ENCODE measurements at regions not wholly inside any gene's neighbourhood (a gene's known extent, or its start where the extent isn't known, plus 50 kb on each side); places are given as distances from the start of the nearest gene placed in this dataset.
A peak's percentile ranks its signal among the peaks of the same experiment; 100 is the strongest.

DNA sequence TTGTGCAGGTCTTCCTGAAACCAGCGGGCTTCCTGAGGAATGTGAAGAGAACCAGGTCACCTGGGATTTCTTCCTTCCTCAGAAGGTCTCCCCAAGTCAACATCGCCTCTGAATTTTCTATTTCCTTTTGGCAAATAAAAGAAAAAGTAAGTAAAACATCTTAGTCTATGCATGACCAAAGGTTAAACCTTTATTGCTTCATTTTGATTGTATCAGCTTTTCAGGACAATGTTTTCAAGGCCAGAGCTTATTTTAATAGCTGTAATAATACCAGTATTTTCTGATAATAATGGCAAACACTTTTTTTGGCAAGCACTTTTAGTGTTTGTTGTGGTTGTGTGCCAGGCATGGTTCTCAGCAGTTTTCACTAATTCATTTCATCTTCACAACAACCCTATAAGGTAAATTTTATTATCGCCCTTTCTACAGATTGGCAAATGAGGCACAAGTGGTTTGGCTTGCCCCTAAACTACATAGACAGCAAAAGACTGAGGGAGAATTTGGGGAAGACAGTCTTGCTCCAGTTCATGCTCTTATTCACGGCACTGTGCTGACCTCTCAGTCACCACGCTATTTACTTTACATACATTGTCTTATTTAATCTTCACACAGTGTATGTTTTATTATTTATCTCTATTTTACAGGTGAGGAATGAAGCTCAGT, 110.4 kb downstream of the RPL22L1 start:
- H3K4me1 ChIP-seq (ENCODE audit: control insufficient read depth in 1 of 2, insufficient read depth in 2 of 2, low read depth in 1 of 2, low read length in 1 of 2) = peaks cover 5 to 14% of the 10 kb centered on the region in 2 experiments; a peak in 2 of 4 replicates
- H4K20me1 ChIP-seq (ENCODE audit: insufficient read depth) = no peaks in the 10 kb centered on the region
- H3K9me2 ChIP-seq = no peaks in the 10 kb centered on the region
- no peaks in the 10 kb centered on the region for H3K9me3 ChIP-seq
- TF ChIP-seq FOSL2 (IDR thresholded peaks at IDR 0.05; ENCODE audit: borderline replicate concordance, low read depth) (no peak), FOXJ3 (CRISPR knock-in tag; IDR thresholded peaks at IDR 0.05) (no peak), JUND (IDR thresholded peaks at IDR 0.05) (no peak), GABPA (IDR thresholded peaks at IDR 0.05; ENCODE audit: low read depth) (no peak), RXRA (IDR thresholded peaks at IDR 0.05; ENCODE audit: borderline replicate concordance, low read depth) (no peak), EZH2phosphoT487 (IDR thresholded peaks at IDR 0.05; ENCODE audit: borderline replicate concordance, low read depth) (no peak), RCOR1 (IDR thresholded peaks at IDR 0.05; ENCODE audit: low read length) (no peak), TEAD4 (IDR thresholded peaks at IDR 0.05; ENCODE audit: borderline replicate concordance, insufficient read depth) (no peak), ELF1 (IDR thresholded peaks at IDR 0.05) (no peak), SIN3A (IDR thresholded peaks at IDR 0.05; ENCODE audit: borderline replicate concordance, low read depth, low read length) (no peak), NFIC (IDR thresholded peaks at IDR 0.05; ENCODE audit: borderline replicate concordance) (no peak), TCF12 (IDR thresholded peaks at IDR 0.05) (no peak)
- TF ChIP-seq, protein P1, sequence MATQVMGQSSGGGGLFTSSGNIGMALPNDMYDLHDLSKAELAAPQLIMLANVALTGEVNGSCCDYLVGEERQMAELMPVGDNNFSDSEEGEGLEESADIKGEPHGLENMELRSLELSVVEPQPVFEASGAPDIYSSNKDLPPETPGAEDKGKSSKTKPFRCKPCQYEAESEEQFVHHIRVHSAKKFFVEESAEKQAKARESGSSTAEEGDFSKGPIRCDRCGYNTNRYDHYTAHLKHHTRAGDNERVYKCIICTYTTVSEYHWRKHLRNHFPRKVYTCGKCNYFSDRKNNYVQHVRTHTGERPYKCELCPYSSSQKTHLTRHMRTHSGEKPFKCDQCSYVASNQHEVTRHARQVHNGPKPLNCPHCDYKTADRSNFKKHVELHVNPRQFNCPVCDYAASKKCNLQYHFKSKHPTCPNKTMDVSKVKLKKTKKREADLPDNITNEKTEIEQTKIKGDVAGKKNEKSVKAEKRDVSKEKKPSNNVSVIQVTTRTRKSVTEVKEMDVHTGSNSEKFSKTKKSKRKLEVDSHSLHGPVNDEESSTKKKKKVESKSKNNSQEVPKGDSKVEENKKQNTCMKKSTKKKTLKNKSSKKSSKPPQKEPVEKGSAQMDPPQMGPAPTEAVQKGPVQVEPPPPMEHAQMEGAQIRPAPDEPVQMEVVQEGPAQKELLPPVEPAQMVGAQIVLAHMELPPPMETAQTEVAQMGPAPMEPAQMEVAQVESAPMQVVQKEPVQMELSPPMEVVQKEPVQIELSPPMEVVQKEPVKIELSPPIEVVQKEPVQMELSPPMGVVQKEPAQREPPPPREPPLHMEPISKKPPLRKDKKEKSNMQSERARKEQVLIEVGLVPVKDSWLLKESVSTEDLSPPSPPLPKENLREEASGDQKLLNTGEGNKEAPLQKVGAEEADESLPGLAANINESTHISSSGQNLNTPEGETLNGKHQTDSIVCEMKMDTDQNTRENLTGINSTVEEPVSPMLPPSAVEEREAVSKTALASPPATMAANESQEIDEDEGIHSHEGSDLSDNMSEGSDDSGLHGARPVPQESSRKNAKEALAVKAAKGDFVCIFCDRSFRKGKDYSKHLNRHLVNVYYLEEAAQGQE (IDR thresholded peaks at IDR 0.05; ENCODE audit: low read depth, low read length) = no peak
- TF ChIP-seq, protein P2, sequence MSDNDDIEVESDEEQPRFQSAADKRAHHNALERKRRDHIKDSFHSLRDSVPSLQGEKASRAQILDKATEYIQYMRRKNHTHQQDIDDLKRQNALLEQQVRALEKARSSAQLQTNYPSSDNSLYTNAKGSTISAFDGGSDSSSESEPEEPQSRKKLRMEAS (IDR thresholded peaks at IDR 0.05; ENCODE audit: low read depth) = no peak
- TF ChIP-seq, protein P3, sequence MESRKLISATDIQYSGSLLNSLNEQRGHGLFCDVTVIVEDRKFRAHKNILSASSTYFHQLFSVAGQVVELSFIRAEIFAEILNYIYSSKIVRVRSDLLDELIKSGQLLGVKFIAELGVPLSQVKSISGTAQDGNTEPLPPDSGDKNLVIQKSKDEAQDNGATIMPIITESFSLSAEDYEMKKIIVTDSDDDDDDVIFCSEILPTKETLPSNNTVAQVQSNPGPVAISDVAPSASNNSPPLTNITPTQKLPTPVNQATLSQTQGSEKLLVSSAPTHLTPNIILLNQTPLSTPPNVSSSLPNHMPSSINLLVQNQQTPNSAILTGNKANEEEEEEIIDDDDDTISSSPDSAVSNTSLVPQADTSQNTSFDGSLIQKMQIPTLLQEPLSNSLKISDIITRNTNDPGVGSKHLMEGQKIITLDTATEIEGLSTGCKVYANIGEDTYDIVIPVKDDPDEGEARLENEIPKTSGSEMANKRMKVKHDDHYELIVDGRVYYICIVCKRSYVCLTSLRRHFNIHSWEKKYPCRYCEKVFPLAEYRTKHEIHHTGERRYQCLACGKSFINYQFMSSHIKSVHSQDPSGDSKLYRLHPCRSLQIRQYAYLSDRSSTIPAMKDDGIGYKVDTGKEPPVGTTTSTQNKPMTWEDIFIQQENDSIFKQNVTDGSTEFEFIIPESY (IDR thresholded peaks at IDR 0.05; ENCODE audit: borderline replicate concordance, low read depth) = no peak
- TF ChIP-seq, protein P4, sequence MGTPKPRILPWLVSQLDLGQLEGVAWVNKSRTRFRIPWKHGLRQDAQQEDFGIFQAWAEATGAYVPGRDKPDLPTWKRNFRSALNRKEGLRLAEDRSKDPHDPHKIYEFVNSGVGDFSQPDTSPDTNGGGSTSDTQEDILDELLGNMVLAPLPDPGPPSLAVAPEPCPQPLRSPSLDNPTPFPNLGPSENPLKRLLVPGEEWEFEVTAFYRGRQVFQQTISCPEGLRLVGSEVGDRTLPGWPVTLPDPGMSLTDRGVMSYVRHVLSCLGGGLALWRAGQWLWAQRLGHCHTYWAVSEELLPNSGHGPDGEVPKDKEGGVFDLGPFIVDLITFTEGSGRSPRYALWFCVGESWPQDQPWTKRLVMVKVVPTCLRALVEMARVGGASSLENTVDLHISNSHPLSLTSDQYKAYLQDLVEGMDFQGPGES (IDR thresholded peaks at IDR 0.05; ENCODE audit: low read depth, low read length) = no peak
- TF ChIP-seq, protein P5, sequence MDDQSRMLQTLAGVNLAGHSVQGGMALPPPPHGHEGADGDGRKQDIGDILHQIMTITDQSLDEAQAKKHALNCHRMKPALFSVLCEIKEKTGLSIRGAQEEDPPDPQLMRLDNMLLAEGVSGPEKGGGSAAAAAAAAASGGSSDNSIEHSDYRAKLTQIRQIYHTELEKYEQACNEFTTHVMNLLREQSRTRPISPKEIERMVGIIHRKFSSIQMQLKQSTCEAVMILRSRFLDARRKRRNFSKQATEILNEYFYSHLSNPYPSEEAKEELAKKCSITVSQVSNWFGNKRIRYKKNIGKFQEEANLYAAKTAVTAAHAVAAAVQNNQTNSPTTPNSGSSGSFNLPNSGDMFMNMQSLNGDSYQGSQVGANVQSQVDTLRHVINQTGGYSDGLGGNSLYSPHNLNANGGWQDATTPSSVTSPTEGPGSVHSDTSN (IDR thresholded peaks at IDR 0.05) = no peak
- TF ChIP-seq, protein P6, sequence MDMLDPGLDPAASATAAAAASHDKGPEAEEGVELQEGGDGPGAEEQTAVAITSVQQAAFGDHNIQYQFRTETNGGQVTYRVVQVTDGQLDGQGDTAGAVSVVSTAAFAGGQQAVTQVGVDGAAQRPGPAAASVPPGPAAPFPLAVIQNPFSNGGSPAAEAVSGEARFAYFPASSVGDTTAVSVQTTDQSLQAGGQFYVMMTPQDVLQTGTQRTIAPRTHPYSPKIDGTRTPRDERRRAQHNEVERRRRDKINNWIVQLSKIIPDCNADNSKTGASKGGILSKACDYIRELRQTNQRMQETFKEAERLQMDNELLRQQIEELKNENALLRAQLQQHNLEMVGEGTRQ (IDR thresholded peaks at IDR 0.05; ENCODE audit: borderline replicate concordance, low read depth, low read length) = no peak
- no peaks in the 10 kb centered on the region for H3F3A ChIP-seq (replicated peaks; ENCODE audit: insufficient read depth)
- WGBS (ENCODE audit: low lambda C conversion rate) = 94% methylated on average over 5 of the region's 5 CpGs
- no peaks in the 10 kb centered on the region for H3K27me3 ChIP-seq (ENCODE audit: insufficient read depth)
- no peaks in the 10 kb centered on the region for H3K36me3 ChIP-seq (replicated peaks in 1 of 2; ENCODE audit: control insufficient read depth in 1 of 2, insufficient read depth in 2 of 2, low read length in 1 of 2)
- no peak overlapping the region for H3K9ac ChIP-seq
- POLR2A ChIA-PET = no interaction called here
- CTCF ChIA-PET = interaction anchor here (0.6 to 1.3 kb wide), 4 partner anchors 17 to 354 kb away, joined by 3 read pairs; no protein-coding TSS in a partner anchor
- H2AFZ ChIP-seq (ENCODE audit: low read depth) = peak overlapping the region; percentile 4; the same call in 1 of the 2 replicates
- no peak overlapping the region for H3K4me2 ChIP-seq
- H3K27ac ChIP-seq (ENCODE audit: low read depth in 2 of 2, low read length in 1 of 2) = no peak overlapping the region
- DNase-seq = no peak
- no peaks in the 10 kb centered on the region for H3K79me2 ChIP-seq (ENCODE audit: insufficient read depth)
- H3K4me3 ChIP-seq (ENCODE audit: low read depth in 2 of 2, low read length in 1 of 2) = no peak overlapping the region

All from SK-N-SH (cell line).